Hepatocyte (in vitro differentiated cells): ENCODE measurements at regions not wholly inside any gene's neighbourhood (a gene's known extent, or its start where the extent isn't known, plus 50 kb on each side); places are given as distances from the start of the nearest gene placed in this dataset.

Experiments
- EZH2 ChIP-seq: fragments of 200-600 bp; sonication (generic); IDR thresholded peaks from 2 replicates; pipeline ENCODE4 v1.6.1; 2016; ENCODE audit warnings: antibody characterized with exemption, mild to moderate bottlenecking, borderline replicate concordance
- EZH2phosphoT487 ChIP-seq: fragments of 200-600 bp; sonication (generic); IDR thresholded peaks from one replicate; pipeline ENCODE4 v1.6.1; 2018; ENCODE audit warnings: antibody characterized with exemption, mild to moderate bottlenecking, low read depth, moderate library complexity; ENCODE audit not compliant: unreplicated experiment, severe bottlenecking
- TF ChIP-seq, protein P1 (sequence below): fragments of 200-600 bp; sonication (generic); IDR thresholded peaks from 2 replicates; pipeline ENCODE4 v1.5.1; 2016; ENCODE audit warnings: antibody characterized with exemption, mild to moderate bottlenecking; ENCODE audit not compliant: poor library complexity

- TF ChIP-seq, protein P1, sequence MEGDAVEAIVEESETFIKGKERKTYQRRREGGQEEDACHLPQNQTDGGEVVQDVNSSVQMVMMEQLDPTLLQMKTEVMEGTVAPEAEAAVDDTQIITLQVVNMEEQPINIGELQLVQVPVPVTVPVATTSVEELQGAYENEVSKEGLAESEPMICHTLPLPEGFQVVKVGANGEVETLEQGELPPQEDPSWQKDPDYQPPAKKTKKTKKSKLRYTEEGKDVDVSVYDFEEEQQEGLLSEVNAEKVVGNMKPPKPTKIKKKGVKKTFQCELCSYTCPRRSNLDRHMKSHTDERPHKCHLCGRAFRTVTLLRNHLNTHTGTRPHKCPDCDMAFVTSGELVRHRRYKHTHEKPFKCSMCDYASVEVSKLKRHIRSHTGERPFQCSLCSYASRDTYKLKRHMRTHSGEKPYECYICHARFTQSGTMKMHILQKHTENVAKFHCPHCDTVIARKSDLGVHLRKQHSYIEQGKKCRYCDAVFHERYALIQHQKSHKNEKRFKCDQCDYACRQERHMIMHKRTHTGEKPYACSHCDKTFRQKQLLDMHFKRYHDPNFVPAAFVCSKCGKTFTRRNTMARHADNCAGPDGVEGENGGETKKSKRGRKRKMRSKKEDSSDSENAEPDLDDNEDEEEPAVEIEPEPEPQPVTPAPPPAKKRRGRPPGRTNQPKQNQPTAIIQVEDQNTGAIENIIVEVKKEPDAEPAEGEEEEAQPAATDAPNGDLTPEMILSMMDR = no peak
- TF ChIP-seq EZH2 (no peak), EZH2phosphoT487 (no peak)
These were observed 243.2 kb downstream of the SPTSSA start for GRCh38 chr14:34218881-34219280.
